Muscle of back (tissue), 3 donors: ENCODE measurements at regions not wholly inside any gene's neighbourhood (a gene's known extent, or its start where the extent isn't known, plus 50 kb on each side); places are given as distances from the start of the nearest gene placed in this dataset.
"Not testable (repeated sequence)": the region's sequence is repeated elsewhere in the genome, so short reads cannot be mapped to it uniquely, and the experiment has no call there.

Experiments used
- DNase-seq, 3 donors: peaks; one replicate each; pipeline versions ENCODE4 v3.0.0 to v3.0.0-alpha.2; 2013

DNA sequence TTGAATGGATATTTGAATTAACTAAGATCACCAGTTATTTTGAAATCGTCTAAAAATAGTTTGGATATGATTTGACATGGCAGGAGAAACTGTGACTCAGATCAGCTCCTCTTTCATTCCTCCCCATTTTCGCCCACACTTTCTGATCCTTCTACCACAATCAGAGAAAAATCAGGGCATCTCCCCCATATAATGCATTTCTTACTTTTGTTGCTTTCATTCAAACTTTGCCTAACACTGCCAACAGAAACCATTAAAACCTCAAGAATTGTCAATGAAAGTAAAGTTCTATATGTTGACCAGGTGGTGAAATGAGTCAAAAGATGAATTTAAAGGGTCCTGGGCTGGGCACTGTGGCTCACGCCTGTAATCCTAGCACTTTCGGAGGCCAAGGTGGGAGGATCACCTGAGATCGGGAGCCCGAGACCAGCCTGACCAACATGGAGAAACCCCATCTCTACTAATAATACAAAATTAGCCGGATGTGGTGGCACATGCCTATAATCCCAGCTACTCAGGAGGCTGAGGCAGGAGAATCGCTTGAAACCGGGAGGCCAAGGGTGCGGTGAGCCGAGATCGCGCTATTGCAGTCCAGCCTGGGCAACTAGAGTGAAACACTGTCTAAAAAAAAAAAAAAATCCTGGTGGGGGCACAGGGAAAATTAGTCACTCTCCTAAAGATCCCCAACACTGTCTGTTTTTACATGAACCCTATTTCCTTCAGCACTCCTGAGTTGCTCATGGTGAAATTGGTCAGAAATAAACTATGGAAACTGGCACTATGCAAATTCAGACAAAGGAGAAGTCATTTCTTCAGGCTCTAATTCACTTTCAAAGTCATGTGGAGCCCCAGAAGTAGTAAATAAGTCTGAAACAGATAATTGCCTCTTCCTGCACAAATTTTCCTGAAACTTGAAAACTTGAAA lies 122.8 kb upstream of the NOCT start:
- DNase-seq = no peak

DNA sequence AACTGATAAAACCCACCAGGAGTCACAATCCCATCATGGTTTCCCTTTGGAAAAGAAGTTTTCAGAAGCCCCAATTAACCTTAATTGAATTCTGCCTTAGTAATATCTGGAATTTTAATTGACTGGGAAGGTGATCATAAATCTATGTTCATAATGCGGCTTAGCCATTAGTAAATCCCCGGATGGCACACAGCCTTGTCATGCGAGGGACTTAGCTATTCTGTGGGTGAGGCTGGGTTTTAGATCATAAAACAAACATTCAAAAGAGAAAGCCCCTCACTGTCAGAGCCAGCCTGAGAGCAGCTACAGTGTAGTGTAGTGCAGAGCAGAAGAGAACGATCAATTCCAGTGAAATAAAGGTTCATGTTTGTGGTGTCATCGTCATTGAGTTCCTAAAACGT lies 124.0 kb upstream of the NOCT start:
- DNase-seq = no peak

DNA sequence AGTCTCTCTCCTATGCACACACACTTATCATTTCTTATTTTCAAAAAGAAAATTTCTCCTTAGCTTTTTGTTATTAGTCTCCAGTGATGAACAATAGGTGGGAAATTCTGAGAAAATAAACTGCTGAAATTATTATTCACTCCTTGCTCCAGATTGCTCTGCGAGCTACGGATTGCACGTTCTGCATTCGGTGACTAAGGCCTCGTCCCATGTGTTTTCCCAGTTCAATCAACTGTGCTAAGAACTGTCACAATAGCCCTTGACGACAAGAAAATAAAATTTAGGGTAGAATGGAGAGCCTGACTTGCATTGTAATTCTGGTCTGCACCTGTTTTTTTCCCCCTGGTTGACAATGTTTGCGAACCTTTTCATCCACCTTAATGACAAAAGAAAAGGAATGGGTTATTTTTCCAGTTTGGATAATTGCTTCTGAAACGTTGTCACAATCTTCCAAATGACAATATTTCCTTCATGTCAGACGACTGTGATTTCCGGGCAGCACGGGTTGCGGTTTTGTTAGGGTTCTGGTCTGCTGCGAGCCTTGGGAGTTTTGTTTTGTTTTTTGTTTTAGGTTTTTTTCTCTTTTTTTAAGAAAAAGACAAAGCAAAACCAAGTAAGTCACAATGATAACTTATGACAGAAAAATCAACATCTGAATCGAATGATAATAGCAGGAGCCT lies 124.5 kb upstream of the NOCT start:
- no peak for DNase-seq

DNA sequence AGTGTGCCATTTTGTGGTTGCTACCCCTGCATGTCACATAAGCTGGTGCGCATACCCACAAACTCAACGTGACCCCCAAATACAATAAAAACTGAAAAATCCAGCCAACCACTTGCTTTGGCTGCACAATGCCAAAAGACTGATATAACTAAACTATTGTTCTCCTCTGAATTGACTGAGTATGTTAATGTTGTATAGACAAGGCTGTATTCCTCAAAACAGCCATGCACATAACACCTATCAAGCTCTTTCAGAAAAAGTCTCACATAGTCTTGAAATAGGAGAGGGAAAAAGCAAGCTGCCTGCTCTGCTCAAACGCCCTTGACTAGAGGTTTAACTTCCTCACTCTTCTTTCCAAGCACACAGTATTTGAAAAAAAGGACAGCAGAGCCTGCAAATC lies 126.4 kb upstream of the NOCT start:
- no peak for DNase-seq

DNA sequence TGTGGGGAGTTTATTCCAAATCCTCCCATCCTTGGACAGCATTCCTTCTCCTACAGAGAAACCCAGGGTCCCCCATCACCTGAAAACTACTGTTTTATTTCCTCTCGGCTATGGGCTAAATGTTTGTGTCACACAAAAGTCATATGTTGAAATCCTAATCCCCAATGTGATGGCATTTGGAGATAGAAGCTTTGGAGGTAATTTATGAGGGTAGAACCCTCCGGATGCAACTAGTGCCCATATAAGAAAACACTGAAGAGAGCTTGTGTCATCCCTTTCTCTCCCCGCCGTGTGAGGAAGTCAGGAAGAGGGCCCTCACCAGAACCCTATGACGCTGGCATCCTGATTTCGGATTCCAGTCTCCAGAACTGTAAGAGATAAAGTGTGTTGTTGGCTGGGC lies 127.8 kb upstream of the NOCT start:
- no peak for DNase-seq

DNA sequence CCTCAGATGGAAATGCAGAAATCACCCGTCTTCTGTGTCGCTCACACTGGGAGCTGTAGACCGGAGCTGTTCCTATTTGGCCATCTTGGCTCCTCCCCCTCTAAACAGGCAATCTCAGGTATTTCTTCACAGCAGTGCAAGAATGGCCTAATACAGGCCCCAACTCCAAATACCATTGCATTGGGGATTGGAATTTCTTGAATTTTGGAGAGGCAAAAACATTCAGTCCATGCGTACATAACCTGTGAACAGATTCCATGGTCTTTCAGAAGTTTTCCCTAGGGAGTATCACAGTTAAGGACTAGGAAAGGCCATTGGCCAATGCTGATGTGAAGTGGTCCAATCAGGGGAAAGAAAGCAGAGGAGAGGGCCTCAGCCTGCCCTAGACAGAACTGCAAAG lies 128.2 kb upstream of the NOCT start:
- DNase-seq = no peak

DNA sequence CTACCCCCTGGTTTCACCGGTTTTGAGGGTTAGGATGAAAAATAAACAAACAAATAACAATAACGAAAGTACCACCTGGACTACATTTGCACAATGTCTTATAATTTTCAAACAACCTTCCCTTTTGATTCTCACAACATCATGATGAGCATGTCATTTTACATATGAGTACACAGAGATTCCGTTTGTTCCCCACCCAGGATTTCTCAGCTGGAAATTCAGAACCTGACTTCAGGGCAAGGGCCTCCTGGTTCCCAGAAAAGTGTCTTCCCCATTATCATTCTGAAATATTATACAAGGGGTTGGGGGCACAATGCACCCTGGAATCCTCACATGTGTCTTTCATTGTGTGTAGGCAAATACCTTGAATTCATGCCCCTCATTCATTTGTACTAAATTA lies 135.8 kb upstream of the NOCT start:
- no peak for DNase-seq

DNA sequence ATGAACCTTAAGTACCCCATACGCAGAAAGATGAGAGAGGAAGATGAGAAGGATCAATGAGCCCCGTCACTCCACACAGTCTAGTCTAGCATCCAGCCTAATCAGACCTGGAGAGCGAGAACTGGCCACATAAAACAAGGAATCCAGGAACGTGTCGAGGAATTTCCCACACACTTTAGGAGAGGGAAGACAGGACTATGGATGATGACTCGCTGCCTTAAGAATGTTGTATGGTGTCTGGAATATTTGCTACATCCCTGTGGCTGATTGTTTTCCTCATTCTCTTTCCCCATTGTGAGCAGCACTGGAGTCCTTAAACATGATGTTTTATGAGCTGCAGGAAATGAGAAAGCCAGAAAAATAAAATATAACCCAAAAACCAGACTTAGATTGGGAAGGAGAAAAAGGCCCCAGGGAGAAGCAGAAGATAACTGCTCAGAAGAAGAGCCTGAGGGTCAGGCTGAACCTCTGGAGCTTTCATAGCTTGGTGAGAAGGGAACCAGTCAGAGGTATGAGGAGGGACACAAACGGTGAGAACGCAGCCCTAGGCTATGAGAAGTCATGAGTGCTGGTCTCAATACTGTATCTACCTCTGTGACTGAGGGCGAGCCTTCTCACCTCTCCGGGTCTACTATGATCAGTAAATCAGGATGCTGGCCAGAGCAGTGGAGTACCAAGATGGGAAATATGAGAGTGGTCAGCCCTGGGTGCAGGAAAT lies 139.5 kb upstream of the NOCT start:
- peak in 2 of 3 donors; percentile 23 to 89 for DNase-seq

DNA sequence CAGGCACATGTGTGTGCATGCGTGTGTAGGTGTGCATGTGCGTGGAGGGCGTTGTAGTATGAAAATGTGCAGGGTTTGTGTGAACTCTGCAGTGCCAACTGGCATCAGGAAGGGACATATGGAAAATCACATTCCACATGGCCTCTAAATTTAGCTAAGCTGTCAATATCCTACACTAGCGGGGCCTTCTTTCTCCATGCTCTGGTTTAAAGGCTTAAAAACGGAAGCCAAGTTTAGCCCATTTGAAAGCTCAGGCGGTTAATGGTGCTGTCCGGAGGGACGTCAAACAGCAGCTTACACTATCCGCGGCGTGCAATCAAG lies 144.1 kb upstream of the NOCT start:
- DNase-seq = no peak

DNA sequence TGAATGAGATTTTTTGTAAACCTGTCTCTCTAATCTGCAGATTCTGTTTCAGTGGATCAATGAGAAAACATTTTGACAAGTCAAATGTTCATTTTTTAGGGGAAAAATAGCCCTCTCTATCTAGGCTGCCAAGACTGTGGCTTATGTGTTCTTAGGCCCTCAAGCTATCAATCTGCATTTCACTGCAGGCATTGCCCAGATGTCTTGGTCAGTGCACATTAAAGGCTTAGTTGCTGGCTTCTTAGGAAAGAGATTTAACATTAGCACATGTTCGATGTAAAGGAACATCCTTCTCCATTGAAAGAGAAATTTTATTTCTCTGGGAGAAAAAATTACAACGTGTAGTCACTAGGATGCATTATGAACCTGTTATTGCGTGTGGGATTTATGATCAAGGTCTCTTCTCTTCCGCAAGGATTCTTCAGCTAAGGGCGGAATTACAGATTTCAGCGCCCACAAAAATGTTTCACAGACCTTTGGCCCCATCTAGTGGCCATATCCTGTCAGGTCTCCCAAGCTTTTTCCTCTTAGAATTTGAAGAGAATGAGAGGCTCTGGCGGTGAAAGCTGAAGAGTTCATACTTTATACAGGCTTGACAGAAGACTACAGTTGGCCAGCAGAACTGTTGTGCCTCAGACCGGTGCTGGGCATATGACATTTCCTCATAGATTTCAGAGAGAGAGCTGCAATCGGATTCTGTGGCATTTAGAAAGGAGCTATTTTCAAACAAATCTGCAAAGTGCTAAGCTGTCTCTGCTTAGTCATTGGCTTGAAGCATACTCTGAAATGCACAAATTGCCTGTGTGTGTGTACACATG lies 144.6 kb upstream of the NOCT start:
- DNase-seq = peak; percentile 83 to 91 (median 86)

DNA sequence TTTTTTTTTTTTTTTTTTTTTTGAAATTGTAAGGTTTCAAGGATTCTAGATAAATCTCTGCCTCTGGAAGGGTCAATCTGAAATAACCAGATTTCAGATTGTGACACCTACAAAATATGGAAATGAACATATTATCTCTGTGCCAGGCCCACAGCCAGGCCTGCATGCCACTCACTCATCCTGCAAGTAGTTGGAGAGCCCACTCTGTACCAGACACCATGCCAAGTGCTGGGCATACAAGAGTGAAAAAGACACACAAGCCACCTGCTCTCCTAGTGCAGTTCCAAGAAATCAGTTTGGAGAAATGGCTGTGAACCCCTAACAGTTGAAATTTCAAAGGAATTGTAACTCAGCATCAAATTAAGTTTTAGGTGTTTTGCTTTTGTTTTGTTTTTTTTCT lies 145.9 kb upstream of the NOCT start:
- DNase-seq = peak in 1 of 3 donors; percentile 19

DNA sequence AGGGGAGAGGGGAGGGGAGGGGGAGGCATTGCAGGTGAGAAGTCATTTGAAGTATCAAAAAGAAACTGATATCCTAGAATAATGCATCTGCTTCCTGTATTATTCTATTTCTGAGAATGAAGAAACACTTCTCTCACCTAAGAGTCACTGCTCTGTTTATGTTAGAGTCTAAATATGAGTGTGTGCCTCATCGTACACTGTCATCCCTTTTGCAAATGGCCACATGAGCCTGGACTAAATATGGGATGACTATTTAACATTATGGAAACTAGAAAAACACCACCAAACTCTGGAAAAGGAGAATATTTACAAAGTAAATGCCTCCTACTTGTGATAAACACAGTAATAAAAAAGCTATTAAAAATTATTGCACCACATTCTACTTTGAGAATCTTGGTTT lies 146.4 kb upstream of the NOCT start:
- no peak for DNase-seq

DNA sequence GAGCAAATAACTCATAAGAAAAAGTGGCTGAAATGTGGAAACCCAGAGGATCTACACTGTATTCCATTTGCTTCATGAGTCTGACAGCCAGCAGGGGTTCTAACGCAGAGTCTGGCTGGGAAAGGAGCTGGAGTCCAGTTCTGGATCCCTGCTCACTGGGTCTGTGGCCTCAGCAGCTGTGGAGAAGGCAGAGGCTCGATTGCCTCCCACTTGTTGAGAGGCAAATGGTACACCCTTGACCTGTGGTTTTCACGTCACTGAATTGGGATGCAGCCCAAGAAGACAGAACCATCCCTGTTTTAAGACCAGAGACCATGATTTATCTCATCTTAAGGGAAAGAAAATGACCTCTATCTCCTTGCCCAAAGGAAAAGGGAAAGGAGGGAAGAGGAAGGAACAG lies 147.0 kb upstream of the NOCT start:
- no peak for DNase-seq

DNA sequence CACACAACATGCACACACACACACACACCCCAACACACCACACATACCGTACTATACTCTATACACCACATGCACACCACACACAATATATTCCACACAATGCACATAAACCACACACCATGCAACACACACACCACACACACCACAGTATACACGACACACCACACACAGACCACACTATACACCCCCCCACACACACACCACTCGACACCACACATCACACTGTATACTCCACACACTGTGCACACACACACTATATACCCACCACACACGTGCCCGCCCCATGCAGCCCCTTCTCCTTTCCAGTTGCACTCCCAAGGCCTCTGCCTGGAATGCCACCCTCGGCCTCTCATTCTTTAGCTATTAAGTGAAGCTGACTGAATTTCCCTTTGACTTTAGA lies 148.2 kb upstream of the NOCT start:
- DNase-seq = no peak

DNA sequence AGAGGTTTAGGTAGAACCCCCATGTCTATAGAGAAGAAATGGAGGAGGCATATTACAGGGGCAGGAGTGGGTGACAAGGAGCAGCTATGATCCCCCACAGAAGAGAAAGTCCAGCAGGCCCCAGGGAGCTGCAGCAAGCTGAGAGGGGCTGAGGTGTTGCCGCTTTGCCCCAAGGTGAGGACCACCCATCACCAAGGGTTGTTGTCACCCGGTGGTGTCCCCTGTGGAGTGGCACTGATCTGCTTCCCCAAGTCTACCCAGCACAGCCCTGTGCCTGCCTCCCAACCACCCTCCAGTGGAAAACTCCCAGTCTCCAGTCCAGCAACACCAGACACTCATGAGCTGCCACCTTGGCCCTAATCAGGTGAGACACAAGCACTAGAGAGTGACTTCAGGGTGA lies 149.3 kb upstream of the NOCT start:
- DNase-seq = no peak

DNA sequence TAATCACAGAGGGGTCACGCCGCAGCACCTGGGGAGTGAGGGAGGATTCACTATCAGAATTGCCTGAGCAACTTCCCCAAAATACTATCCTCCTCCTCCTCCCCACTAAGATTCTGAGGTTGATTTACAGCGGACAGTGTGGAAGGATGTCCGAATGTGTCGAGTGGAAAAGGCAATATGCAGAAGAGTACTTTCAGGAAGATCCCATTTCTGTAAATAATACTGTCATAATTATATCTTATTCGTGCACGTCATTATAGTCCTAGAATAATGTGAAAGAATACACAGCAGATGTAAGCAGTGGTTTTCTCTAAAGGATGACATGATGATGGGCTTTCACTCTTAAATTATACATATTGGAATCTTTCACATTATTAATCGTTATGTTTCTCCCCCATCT lies 149.8 kb upstream of the NOCT start:
- no peak for DNase-seq

DNA sequence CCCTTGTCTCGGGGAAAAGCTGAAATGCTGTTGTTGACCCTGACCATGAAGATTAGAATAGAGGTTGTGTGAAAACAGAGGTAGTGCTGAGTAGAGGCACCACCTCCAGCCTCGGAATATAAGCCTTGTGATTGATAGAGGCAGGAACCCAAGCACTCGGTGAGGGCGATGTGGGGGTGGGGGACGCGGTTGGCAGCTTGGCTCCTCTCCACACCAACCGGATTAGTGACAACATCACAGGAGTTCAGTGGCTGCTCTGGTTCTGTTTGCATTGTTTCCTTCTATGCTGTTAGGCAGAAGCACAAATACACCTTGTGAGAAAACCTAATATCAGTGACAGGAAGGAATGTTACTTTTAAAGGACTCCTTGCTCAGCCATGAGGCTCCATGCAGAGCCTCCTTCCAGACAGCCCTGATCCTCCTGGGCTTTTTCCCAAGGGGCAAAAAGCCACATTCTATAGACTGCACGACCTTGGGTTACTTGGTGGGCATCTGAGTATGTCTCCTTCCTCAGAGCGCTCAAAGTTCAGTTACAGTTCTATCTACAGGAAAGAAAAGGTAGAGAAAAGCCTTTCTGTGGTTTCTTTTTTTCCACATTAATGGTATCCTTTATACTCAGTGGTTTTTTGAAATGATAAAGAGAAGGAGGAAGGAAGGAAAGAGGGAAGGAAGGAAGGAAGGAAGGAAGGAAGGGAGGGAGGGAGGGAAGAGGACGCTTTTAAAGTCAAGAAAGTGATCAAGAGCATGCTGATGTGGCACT lies 150.4 kb upstream of the NOCT start:
- no peak for DNase-seq

DNA sequence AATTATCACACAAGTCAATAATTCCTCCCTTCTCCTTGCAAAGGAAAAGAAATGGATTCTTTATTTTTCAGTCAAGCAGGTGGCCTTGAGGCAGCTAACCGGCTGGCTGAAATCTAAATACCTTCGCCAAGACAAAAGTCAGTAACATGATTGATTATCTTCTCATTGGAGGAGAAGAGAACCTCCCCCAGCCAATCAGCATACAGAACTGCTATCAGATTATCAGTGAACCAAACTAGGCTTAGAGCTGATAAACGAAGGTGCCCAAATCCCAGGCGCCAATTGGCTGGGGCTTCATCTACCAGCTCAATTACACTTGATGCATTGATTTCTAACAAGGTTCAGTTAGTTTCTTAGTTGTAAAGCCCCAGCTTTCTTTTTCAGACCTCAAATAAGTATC lies 152.4 kb upstream of the NOCT start:
- DNase-seq = no peak

DNA sequence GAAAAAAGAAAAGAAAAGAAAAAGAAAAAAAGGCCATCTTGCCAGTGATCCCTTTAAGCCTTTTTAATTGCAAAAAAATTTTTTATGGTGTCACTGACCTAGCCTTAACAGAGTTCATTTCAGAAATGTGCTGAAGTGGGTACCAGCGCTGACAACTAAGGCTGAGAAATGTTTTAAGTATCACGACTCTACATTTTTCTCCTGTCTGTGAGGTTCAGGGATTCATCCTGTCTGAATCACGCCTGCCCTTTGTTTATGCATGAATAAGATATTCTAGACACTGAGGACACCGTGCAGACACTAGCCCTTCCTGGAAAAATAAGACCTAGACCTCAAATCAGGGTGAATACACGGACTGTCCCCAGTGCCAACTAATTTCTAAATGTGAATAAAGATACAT lies 154.4 kb upstream of the NOCT start:
- DNase-seq = no peak

DNA sequence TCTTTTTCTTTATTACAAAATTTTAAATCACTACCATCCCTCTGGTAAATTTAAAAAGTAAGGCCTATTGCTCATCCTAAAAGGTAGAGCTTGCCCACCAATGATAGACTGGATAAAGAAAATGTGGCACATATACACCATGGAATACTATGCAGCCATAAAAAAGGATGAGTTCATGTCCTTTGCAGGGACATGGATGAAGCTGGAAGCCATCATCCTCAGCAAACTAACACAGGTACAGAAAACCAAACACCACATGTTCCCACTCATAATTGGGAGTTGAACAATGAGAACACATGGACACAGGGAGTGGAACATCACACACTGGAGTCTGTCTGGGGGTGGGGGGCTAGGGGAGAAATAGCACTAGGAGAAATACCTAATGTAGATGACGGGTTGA lies 155.2 kb upstream of the NOCT start:
- DNase-seq = not testable (repeated sequence)

DNA sequence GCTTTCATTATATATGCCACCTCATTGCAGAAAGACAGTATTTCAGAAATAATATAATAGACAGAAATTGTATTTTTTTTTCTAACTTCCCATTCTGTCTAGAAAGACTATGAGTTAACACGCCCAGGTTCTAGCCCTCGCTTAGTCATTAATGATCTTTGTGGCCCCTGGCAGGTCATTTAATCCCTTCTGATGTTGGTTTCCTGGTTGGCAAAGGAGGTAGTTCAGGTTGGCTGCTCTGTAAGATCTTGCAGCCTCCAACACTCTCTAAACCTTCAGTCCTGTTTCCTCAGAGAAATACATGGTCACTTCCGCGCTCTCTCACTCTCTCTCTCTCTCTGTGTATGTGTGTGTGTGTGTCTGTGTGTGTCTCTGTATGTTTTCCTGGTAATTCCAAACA lies 156.3 kb upstream of the NOCT start:
- no peak for DNase-seq
